B cell (primary cell): ENCODE measurements at regions not wholly inside any gene's neighbourhood (a gene's known extent, or its start where the extent isn't known, plus 50 kb on each side); places are given as distances from the start of the nearest gene placed in this dataset.

Experiments used
- ATAC-seq: fragments of 200-7000 bp; cut with Tn5 transposase; one replicate; pipeline ENCODE4 v1.10.0; 2021; ENCODE audit warnings: low read depth, mild to moderate bottlenecking, moderate number of reproducible peaks, moderate library complexity
- CTCF ChIA-PET: fragments of 350-600 bp; sonication (Branson Sonifier 250); formaldehyde crosslinking; loops from one replicate; lab custom pipeline; 2021; ENCODE audit warnings: antibody characterized with exemption, inconsistent platforms; lab: Charles Lee
- POLR2A ChIA-PET: fragments of 350-600 bp; sonication (Branson Sonifier 250); formaldehyde crosslinking; loops from one replicate; lab custom pipeline; 2021; ENCODE audit warnings: antibody characterized with exemption; lab: Charles Lee
- DNase-seq: peaks from one replicate; pipeline ENCODE4 v3.0.0; 2013
- H2AFZ ChIP-seq: 2 replicates; pipeline ENCODE4 v1.6.1; 2012; ENCODE audit warnings: mild to moderate bottlenecking, low read depth, low read length; ENCODE audit not compliant: insufficient read depth, poor library complexity, severe bottlenecking
- H3K27ac ChIP-seq, 2 donors: 1 replicate in 1 of 2; 2 replicates in 1 of 2; pipeline ENCODE4 v1.5.1; 2012 to 2013; ENCODE audit warnings: low read length in 2 of 2, mild to moderate bottlenecking in 2 of 2, moderate library complexity in 1 of 2
- H3K27me3 ChIP-seq, 4 experiments: fragments of 200-600 bp in 1 of 4; sonication (generic) in 1 of 4; replicated peaks in 1 of 4; 1 replicate in 2 of 4; 2 replicates in 2 of 4; pipeline versions ENCODE4 v1.6.1 to v1.7.0; 2013 to 2016; ENCODE audit warnings: low read length in 3 of 4, mild to moderate bottlenecking in 2 of 4, mixed read lengths in 1 of 4, moderate library complexity in 1 of 4; ENCODE audit not compliant: insufficient read depth in 4 of 4, control insufficient read depth in 3 of 4; ENCODE audit errors: control extremely low read depth in 1 of 4
- H3K36me3 ChIP-seq, 2 experiments: replicated peaks in 1 of 2; 1 replicate in 1 of 2; 2 replicates in 1 of 2; pipeline versions ENCODE4 v1.6.1 to v1.7.1; 2013; ENCODE audit warnings: low read length in 1 of 2; ENCODE audit not compliant: insufficient read depth in 2 of 2, control insufficient read depth in 1 of 2; ENCODE audit errors: control extremely low read depth in 1 of 2, extremely low read depth in 1 of 2
- H3K4me1 ChIP-seq, 2 donors: fragments of 200-600 bp in 1 of 2; sonication (generic) in 1 of 2; 1 replicate in 1 of 2; 2 replicates in 1 of 2; pipeline versions ENCODE4 v1.5.1 to v1.6.1; 2013 to 2017; ENCODE audit warnings: low read length in 2 of 2; ENCODE audit not compliant: control insufficient read depth in 2 of 2, insufficient read depth in 2 of 2
- H3K4me2 ChIP-seq: replicated peaks from 2 replicates; pipeline ENCODE3; 2012; ENCODE audit warnings: mild to moderate bottlenecking, low read depth, low read length; ENCODE audit not compliant: poor library complexity, severe bottlenecking
- H3K4me3 ChIP-seq, 5 experiments: fragments of 200-600 bp in 1 of 5; sonication (generic) in 1 of 5; 1 replicate in 3 of 5; 2 replicates in 2 of 5; pipeline versions ENCODE4 v1.5.1 to v1.7.0; 2011 to 2016; ENCODE audit warnings: low read length in 4 of 5, mild to moderate bottlenecking in 4 of 5, low read depth in 2 of 5, control low read depth in 1 of 5, moderate library complexity in 1 of 5; ENCODE audit not compliant: insufficient read depth in 1 of 5; ENCODE audit errors: control extremely low read depth in 1 of 5, extremely low read depth in 1 of 5
- H3K79me2 ChIP-seq: fragments of 200-600 bp; sonication (generic); one replicate; pipeline ENCODE4 v1.6.0; 2016; ENCODE audit warnings: low read length; ENCODE audit not compliant: control insufficient read depth, insufficient read depth
- H3K9ac ChIP-seq: fragments of 200-600 bp; sonication (generic); 2 replicates; pipeline ENCODE4 v1.6.1; 2017; ENCODE audit warnings: mild to moderate bottlenecking, low read length, moderate library complexity
- H3K9me3 ChIP-seq, 3 donors: one replicate each; pipeline versions ENCODE4 v1.6.1 to v1.7.1; 2013; ENCODE audit warnings: low read length in 2 of 3; ENCODE audit not compliant: control insufficient read depth in 2 of 3, insufficient read depth in 1 of 3; ENCODE audit errors: control extremely low read depth in 1 of 3
- H4K20me1 ChIP-seq: 2 replicates; pipeline ENCODE4 v1.6.0; 2012; ENCODE audit warnings: mild to moderate bottlenecking, low read length; ENCODE audit not compliant: insufficient read depth, control insufficient read depth, poor library complexity, severe bottlenecking
- H3K27ac Mint-ChIP-seq: one replicate; pipeline ENCODE4 v1.8.0; 2021; ENCODE audit warnings: mixed read lengths
- H3K27me3 Mint-ChIP-seq: one replicate; pipeline ENCODE4 v1.8.0; 2021; ENCODE audit warnings: mixed read lengths
- H3K4me1 Mint-ChIP-seq: one replicate; pipeline ENCODE4 v1.8.0; 2021; ENCODE audit warnings: mixed read lengths
- H3K4me3 Mint-ChIP-seq: one replicate; pipeline ENCODE4 v1.8.0; 2021; ENCODE audit warnings: mixed read lengths
- H3K9me3 Mint-ChIP-seq: one replicate; pipeline ENCODE4 v1.8.0; 2022; ENCODE audit warnings: mixed read lengths; ENCODE audit not compliant: insufficient read depth
- CTCF ChIP-seq: fragments of 200-600 bp; IDR thresholded peaks from one replicate; pipeline ENCODE4 v1.8.0; 2022; ENCODE audit warnings: antibody characterized with exemption, mild to moderate bottlenecking
- EZH2 ChIP-seq: IDR thresholded peaks from 2 replicates; pipeline ENCODE4 v1.6.1; 2012; ENCODE audit warnings: borderline replicate concordance, low read depth, mild to moderate bottlenecking, moderate library complexity, low read length; ENCODE audit not compliant: insufficient read depth, poor library complexity, severe bottlenecking
- WGBS: methylation state at CpG from one replicate; pipeline ENCODE4 v1.1.5; 2013; ENCODE audit warnings: missing lambda C conversion rate; ENCODE audit not compliant: insufficient coverage; 5-methylcytosine and 5-hydroxymethylcytosine counted together
- intact Hi-C: fragments of 100-400 bp; cut with micrococcal nuclease; formaldehyde crosslinking; loops from one replicate; pipeline ENCODE4 v1.10.0; 2022

- Histone ChIP-seq H4K20me1 (no peaks in the 10 kb centered on the region), H3K4me2 (no peak overlapping the region), H3K79me2 (no peaks in the 10 kb centered on the region), H2AFZ (no peak overlapping the region), H3K9ac (no peak overlapping the region), H3K27me3 (peaks cover 0 to 3% (median 0%) of the 10 kb centered on the region in 4 experiments), H3K36me3 (no peaks in the 10 kb centered on the region), H3K4me3 (no peak overlapping the region), H3K9me3 (no peaks in the 10 kb centered on the region), H3K4me1 (no peaks in the 10 kb centered on the region), H3K27ac (no peak overlapping the region)
- ATAC-seq (no peak), DNase-seq (no peak)
- Mint-ChIP-seq H3K27me3 (peaks cover 11% of the 10 kb centered on the region), H3K4me1 (no peaks in the 10 kb centered on the region), H3K9me3 (no peaks in the 10 kb centered on the region), H3K4me3 (no peak overlapping the region), H3K27ac (no peak overlapping the region)
- 89% methylated on average over 20 of the region's 22 CpGs for WGBS
- no peak for TF ChIP-seq EZH2
- CTCF ChIA-PET, result no interaction called here
- intact Hi-C loops, result no loop called here
- POLR2A ChIA-PET, result no interaction called here
These were observed 183.4 kb downstream of the ERMARD start for GRCh38 chr6:169934699-169935347.

- ChIA-PET POLR2A (no interaction called here), CTCF (no interaction called here)
- Histone ChIP-seq H2AFZ (no peak overlapping the region), H3K4me1 (no peaks in the 10 kb centered on the region), H3K9ac (no peak overlapping the region), H3K4me2 (no peak overlapping the region), H3K79me2 (no peaks in the 10 kb centered on the region), H3K36me3 (no peaks in the 10 kb centered on the region), H4K20me1 (no peaks in the 10 kb centered on the region), H3K27ac (no peak overlapping the region), H3K9me3 (no peaks in the 10 kb centered on the region), H3K27me3 (peaks cover 0 to 3% (median 0%) of the 10 kb centered on the region in 4 experiments), H3K4me3 (no peak overlapping the region)
- TF ChIP-seq EZH2, result no peak
- no peak for TF ChIP-seq CTCF
- H3K27ac Mint-ChIP-seq, result no peak overlapping the region
- no peak for DNase-seq
- no peak for ATAC-seq
- 94% methylated on average over 37 of the region's 37 CpGs for WGBS
- H3K27me3 Mint-ChIP-seq, result peaks cover 5% of the 10 kb centered on the region
- no peak overlapping the region for H3K4me3 Mint-ChIP-seq
- intact Hi-C loops, result no loop called here
- no peaks in the 10 kb centered on the region for H3K4me1 Mint-ChIP-seq
- no peaks in the 10 kb centered on the region for H3K9me3 Mint-ChIP-seq
These were observed 182.6 kb downstream of the ERMARD start for GRCh38 chr6:169933839-169934698.
